Spleen (tissue), 11 donors: ENCODE measurements at regions not wholly inside any gene's neighbourhood (a gene's known extent, or its start where the extent isn't known, plus 50 kb on each side); places are given as distances from the start of the nearest gene placed in this dataset.

ENCODE experiments used
- DNase-seq: peaks from one replicate; pipeline ENCODE4 v3.0.0-alpha.2; 2020
- H3K27ac ChIP-seq, 8 donors: fragments of 200-600 bp; sonication (generic) in 7 of 8; 1 replicate in 4 of 8; 2 replicates in 4 of 8; pipeline versions ENCODE4 v1.5.0 to v1.8.0; 2016 to 2021; ENCODE audit warnings: inconsistent platforms in 4 of 8, mild to moderate bottlenecking in 4 of 8, moderate library complexity in 1 of 8
- H3K27me3 ChIP-seq, 7 donors: fragments of 200-600 bp; sonication (generic) in 6 of 7; replicated peaks in 1 of 7; 1 replicate in 4 of 7; 2 replicates in 3 of 7; pipeline versions ENCODE4 v1.5.0 to v1.8.0; 2016 to 2021; ENCODE audit warnings: inconsistent platforms in 3 of 7, mild to moderate bottlenecking in 1 of 7
- H3K36me3 ChIP-seq, 6 donors: fragments of 200-600 bp; sonication (generic) in 5 of 6; 1 replicate in 4 of 6; 2 replicates in 2 of 6; pipeline versions ENCODE4 v1.5.0 to v1.8.0; 2016 to 2021; ENCODE audit warnings: inconsistent platforms in 2 of 6
- H3K4me1 ChIP-seq, 6 donors: fragments of 200-600 bp; sonication (generic) in 5 of 6; 1 replicate in 3 of 6; 2 replicates in 3 of 6; pipeline versions ENCODE4 v1.5.0 to v1.8.0; 2016 to 2021; ENCODE audit warnings: inconsistent platforms in 3 of 6
- H3K4me3 ChIP-seq, 8 donors: fragments of 200-600 bp; sonication (generic) in 7 of 8; 1 replicate in 4 of 8; 2 replicates in 4 of 8; pipeline versions ENCODE4 v1.5.0 to v1.8.0; 2016 to 2021; ENCODE audit warnings: inconsistent platforms in 4 of 8, mild to moderate bottlenecking in 4 of 8, moderate library complexity in 2 of 8
- H3K9me3 ChIP-seq, 8 donors: fragments of 200-600 bp; sonication (generic) in 7 of 8; 1 replicate in 4 of 8; 2 replicates in 4 of 8; pipeline versions ENCODE4 v1.5.0 to v1.8.0; 2016 to 2021; ENCODE audit warnings: inconsistent platforms in 4 of 8
- CTCF ChIP-seq, 11 experiments: fragments of 200-600 bp in 7 of 11; fragments of 450-650 bp in 4 of 11; sonication (generic) in 4 of 11; IDR thresholded peaks in 8 of 11; conservative IDR thresholded peaks in 3 of 11; 1 replicate in 7 of 11; 2 replicates in 4 of 11; pipeline versions ENCODE4 v1.4.0 to v1.8.0; 2016 to 2021; ENCODE audit warnings: antibody characterized with exemption in 11 of 11, inconsistent platforms in 4 of 11, mild to moderate bottlenecking in 1 of 11
- POLR2A ChIP-seq, 3 donors: fragments of 450-650 bp; IDR thresholded peaks; one replicate each; pipeline ENCODE4 v1.5.1; 2017; ENCODE audit warnings: antibody characterized with exemption in 3 of 3, mild to moderate bottlenecking in 1 of 3
- POLR2AphosphoS5 ChIP-seq, 3 donors: sonication (generic); formaldehyde crosslinking; IDR thresholded peaks; one replicate each; pipeline ENCODE4 v1.5.1; 2017; ENCODE audit warnings: antibody characterized with exemption in 3 of 3
- WGBS, 5 donors: extraction: QIAGEN DNeasy Blood & Tissue Kit in 3 of 5; methylation state at CpG; one replicate each; pipeline versions ENCODE4 v1.1.5 to v1.1.7; 2013 to 2018; 5-methylcytosine and 5-hydroxymethylcytosine counted together
- intact Hi-C: fragments of 100-400 bp; cut with DNase I; formaldehyde crosslinking; loops from one replicate; pipeline ENCODE4 v1.15.0; 2023; ENCODE audit warnings: low total_unique reads
- donor health status: healthy with polysubstance abuse.
- donor health status: DM: no; HTN: no; CAD: no; lungs with moderate emphysema.
- donor health status: DM: no; HTN: no; CAD: no.
- donor health status: Bipolar disorder and iron deficiency.
- donor health status: healthy.
- donor health status: DM: no; HTN: no; CAD: no.
- donor health status: DM: yes; HTN: yes; CAD: no.

GRCh38 chr18:4631239-4631638, 176.1 kb upstream of the DLGAP1 start:
- intact Hi-C loops, result no loop called here
- Histone ChIP-seq H3K4me1 (no peaks in the 10 kb centered on the region), H3K9me3 (peaks cover 0 to 21% (median 4%) of the 10 kb centered on the region in 8 donors), H3K27me3 (no peaks in the 10 kb centered on the region), H3K4me3 (no peak overlapping the region), H3K27ac (no peak overlapping the region), H3K36me3 (no peaks in the 10 kb centered on the region)
- DNase-seq, result no peak
- TF ChIP-seq CTCF (IDR thresholded peaks at IDR 0.05 in 8 of 11, conservative IDR thresholded peaks at IDR 0.05 in 3 of 11) (no peak), POLR2A (IDR thresholded peaks at IDR 0.05) (no peak), POLR2AphosphoS5 (IDR thresholded peaks at IDR 0.05) (no peak)
- 88 to 93% (median 91%) methylated on average over 6 of the region's 6 CpGs for WGBS, 5 donors

- Histone ChIP-seq H3K4me3 (no peak overlapping the region), H3K36me3 (no peaks in the 10 kb centered on the region), H3K9me3 (peaks cover 0 to 5% (median 0%) of the 10 kb centered on the region in 8 donors), H3K27ac (no peak overlapping the region), H3K4me1 (no peaks in the 10 kb centered on the region), H3K27me3 (no peaks in the 10 kb centered on the region)
- 63 to 72% (median 66%) methylated on average over 3 of the region's 3 CpGs for WGBS, 5 donors
- intact Hi-C loops, result no loop called here
- DNase-seq, result no peak
- TF ChIP-seq POLR2A (IDR thresholded peaks at IDR 0.05), result no peak
- no peak for TF ChIP-seq POLR2AphosphoS5 (IDR thresholded peaks at IDR 0.05)
- TF ChIP-seq CTCF (IDR thresholded peaks at IDR 0.05 in 8 of 11, conservative IDR thresholded peaks at IDR 0.05 in 3 of 11), result no peak
Measured at GRCh38 chr18:4605212-4605611, 150.1 kb upstream of the DLGAP1 start.

GRCh38 chr18:4603955-4604354, 148.8 kb upstream of the DLGAP1 start:
- no peaks in the 10 kb centered on the region for H3K4me1 ChIP-seq
- WGBS, 5 donors, result 82 to 89% (median 88%) methylated on average over 7 of the region's 7 CpGs
- TF ChIP-seq CTCF (IDR thresholded peaks at IDR 0.05 in 8 of 11, conservative IDR thresholded peaks at IDR 0.05 in 3 of 11) (no peak), POLR2AphosphoS5 (IDR thresholded peaks at IDR 0.05) (no peak), POLR2A (IDR thresholded peaks at IDR 0.05) (no peak)
- H3K4me3 ChIP-seq, result no peak overlapping the region
- intact Hi-C loops, result no loop called here
- peaks cover 0 to 5% (median 0%) of the 10 kb centered on the region in 8 donors for H3K9me3 ChIP-seq
- no peak overlapping the region for H3K27ac ChIP-seq
- no peak for DNase-seq
- no peaks in the 10 kb centered on the region for H3K36me3 ChIP-seq
- H3K27me3 ChIP-seq, result no peaks in the 10 kb centered on the region

GRCh38 chr18:4599312-4599711, 144.2 kb upstream of the DLGAP1 start:
- Histone ChIP-seq H3K9me3 (peaks cover 0 to 15% (median 0%) of the 10 kb centered on the region in 8 donors), H3K27ac (no peak overlapping the region), H3K36me3 (no peaks in the 10 kb centered on the region), H3K27me3 (no peaks in the 10 kb centered on the region), H3K4me1 (no peaks in the 10 kb centered on the region), H3K4me3 (no peak overlapping the region)
- intact Hi-C loops, result no loop called here
- no peak for DNase-seq
- 51 to 62% (median 56%) methylated on average over 4 of the region's 4 CpGs for WGBS, 5 donors
- TF ChIP-seq CTCF (IDR thresholded peaks at IDR 0.05 in 8 of 11, conservative IDR thresholded peaks at IDR 0.05 in 3 of 11) (no peak), POLR2AphosphoS5 (IDR thresholded peaks at IDR 0.05) (no peak), POLR2A (IDR thresholded peaks at IDR 0.05) (no peak)
